ENCODE measurements at regions not wholly inside any gene's neighbourhood (a gene's known extent, or its start where the extent isn't known, plus 50 kb on each side); places are given as distances from the start of the nearest gene placed in this dataset.

GRCh38 chr12:53857666-53858065, 81.0 kb upstream of the HOXC13 start:
- Histone ChIP-seq H3K9me3 (ENCODE audit: control insufficient read depth, low read depth, low read length) (no peaks in the 10 kb centered on the region), H3K27ac (ENCODE audit: insufficient read length, low read depth, low read length) (no peak overlapping the region), H3K79me1 (ENCODE audit: insufficient read depth, low read depth, low read length, poor library complexity, severe bottlenecking) (no peaks in the 10 kb centered on the region), H3K18ac (ENCODE audit: insufficient read length, low read depth, low read length) (no peak overlapping the region), H4K5ac (ENCODE audit: insufficient read length, low read depth, low read length) (no peak overlapping the region), H2AFZ (ENCODE audit: low read length) (no peak overlapping the region), H4K8ac (replicated peaks; ENCODE audit: insufficient read length, low read depth, low read length) (no peak overlapping the region), H2BK15ac (ENCODE audit: low read depth, low read length) (no peak overlapping the region), H3K4me2 (ENCODE audit: insufficient read depth, insufficient read length, low read length) (no peak overlapping the region), H2BK12ac (ENCODE audit: insufficient read length, low read depth, low read length) (no peak overlapping the region), H2BK5ac (ENCODE audit: insufficient read length, low read length) (no peak overlapping the region), H3K4me1 (ENCODE audit: insufficient read depth, low read length) (no peaks in the 10 kb centered on the region), H3T11ph (ENCODE audit: low read length) (no peak overlapping the region), H3K14ac (ENCODE audit: insufficient read depth, low read length) (no peak overlapping the region), H3K9ac (ENCODE audit: extremely low read depth, insufficient read length, low read length) (no peak overlapping the region), H2BK120ac (ENCODE audit: low read depth, low read length, poor library complexity, severe bottlenecking) (no peak overlapping the region), H2AK5ac (ENCODE audit: insufficient read length, low read length) (no peak overlapping the region), H3K79me2 (ENCODE audit: insufficient read depth, low read length) (no peaks in the 10 kb centered on the region), H4K91ac (ENCODE audit: insufficient read length, low read depth, low read length) (no peak overlapping the region), H2BK20ac (ENCODE audit: low read depth, low read length, poor library complexity, severe bottlenecking) (no peak overlapping the region), H4K20me1 (ENCODE audit: control insufficient read depth, insufficient read depth, insufficient read length) (no peaks in the 10 kb centered on the region), H3K23me2 (ENCODE audit: insufficient read length, low read depth, low read length, poor library complexity, severe bottlenecking) (no peaks in the 10 kb centered on the region), H3K56ac (ENCODE audit: insufficient read length, low read depth, low read length) (no peak overlapping the region), H3K4ac (ENCODE audit: low read depth, low read length) (no peak overlapping the region), H3K27me3 (ENCODE audit: insufficient read depth, low read length) (no peaks in the 10 kb centered on the region), H3K23ac (ENCODE audit: insufficient read length, low read depth, low read length) (no peak overlapping the region)
- no peak for DNase-seq
- no CpG with 5 or more reads among the region's 2 CpGs for WGBS (ENCODE audit: extremely low coverage, insufficient read length, low lambda C conversion rate)
- H3K4me1 Mint-ChIP-seq, result no peaks in the 10 kb centered on the region
- H3K4me3 Mint-ChIP-seq, result no peak overlapping the region
- TF ChIP-seq CTCF (conservative IDR thresholded peaks at IDR 0.05), result no peak
- H3K9me3 Mint-ChIP-seq, result no peaks in the 10 kb centered on the region
- H3K36me3 Mint-ChIP-seq (ENCODE audit: insufficient read depth in 1 of 3, low read depth in 3 of 3), result no peaks in the 10 kb centered on the region
- no peak overlapping the region for H3K27ac Mint-ChIP-seq
- peaks cover 24% of the 10 kb centered on the region for H3K27me3 Mint-ChIP-seq (ENCODE audit: low read depth)
